Smooth muscle cell (in vitro differentiated cells): ENCODE measurements at regions not wholly inside any gene's neighbourhood (a gene's known extent, or its start where the extent isn't known, plus 50 kb on each side); places are given as distances from the start of the nearest gene placed in this dataset.
A peak's percentile ranks its signal among the peaks of the same experiment; 100 is the strongest.

Experiments used
- DNase-seq: peaks from one replicate; lab custom pipeline; 2025; ENCODE audit not compliant: unreplicated experiment; lab: John Stamatoyannopoulos, UW
- H2AFZ ChIP-seq: fragments of 200-600 bp; sonication (generic); 2 replicates; pipeline ENCODE4 v1.6.0; 2016; ENCODE audit warnings: antibody characterized with exemption, low read depth, mild to moderate bottlenecking
- H3F3A ChIP-seq: fragments of 200-600 bp; sonication (generic); 2 replicates; pipeline ENCODE4 v1.6.0; 2017; ENCODE audit warnings: antibody characterized with exemption, low read depth
- H3K27ac ChIP-seq: fragments of 200-600 bp; sonication (generic); 2 replicates; pipeline ENCODE4 v1.5.1; 2016; ENCODE audit warnings: low read depth, mild to moderate bottlenecking
- H3K27me3 ChIP-seq: fragments of 200-600 bp; sonication (generic); 2 replicates; pipeline ENCODE4 v1.6.1; 2016; ENCODE audit warnings: low read depth, mild to moderate bottlenecking
- H3K36me3 ChIP-seq: fragments of 200-600 bp; sonication (generic); 2 replicates; pipeline ENCODE4 v1.5.1; 2016; ENCODE audit warnings: low read depth
- H3K4me1 ChIP-seq: fragments of 200-600 bp; sonication (generic); 2 replicates; pipeline ENCODE4 v1.5.1; 2016; ENCODE audit warnings: low read depth
- H3K4me2 ChIP-seq: fragments of 200-600 bp; sonication (generic); 2 replicates; pipeline ENCODE4 v1.6.0; 2016; ENCODE audit warnings: mild to moderate bottlenecking
- H3K4me3 ChIP-seq: fragments of 200-600 bp; sonication (generic); 2 replicates; pipeline ENCODE4 v1.5.1; 2016; ENCODE audit warnings: mild to moderate bottlenecking
- H3K79me2 ChIP-seq: fragments of 200-600 bp; sonication (generic); 2 replicates; pipeline ENCODE4 v1.6.0; 2016; ENCODE audit warnings: low read depth, mild to moderate bottlenecking
- H3K9ac ChIP-seq: fragments of 200-600 bp; sonication (generic); 2 replicates; pipeline ENCODE4 v1.6.0; 2016; ENCODE audit warnings: low read depth
- H3K9me3 ChIP-seq: fragments of 200-600 bp; sonication (generic); replicated peaks from 2 replicates; pipeline ENCODE4 v1.5.1; 2016; ENCODE audit warnings: low read depth
- H4K20me1 ChIP-seq: fragments of 200-600 bp; sonication (generic); 2 replicates; pipeline ENCODE4 v1.6.0; 2016; ENCODE audit warnings: low read depth
- WGBS: methylation state at CpG from one replicate; pipeline ENCODE4 v1.1.7; 2016; ENCODE audit warnings: low lambda C conversion rate; 5-methylcytosine and 5-hydroxymethylcytosine counted together
- TF ChIP-seq, protein P1 (sequence below): fragments of 200-600 bp; sonication (generic); IDR thresholded peaks from 2 replicates; pipeline ENCODE4 v1.5.1; 2017; ENCODE audit warnings: borderline replicate concordance, mild to moderate bottlenecking, antibody characterized with exemption; ENCODE audit not compliant: insufficient read depth, poor library complexity, severe bottlenecking

DNA sequence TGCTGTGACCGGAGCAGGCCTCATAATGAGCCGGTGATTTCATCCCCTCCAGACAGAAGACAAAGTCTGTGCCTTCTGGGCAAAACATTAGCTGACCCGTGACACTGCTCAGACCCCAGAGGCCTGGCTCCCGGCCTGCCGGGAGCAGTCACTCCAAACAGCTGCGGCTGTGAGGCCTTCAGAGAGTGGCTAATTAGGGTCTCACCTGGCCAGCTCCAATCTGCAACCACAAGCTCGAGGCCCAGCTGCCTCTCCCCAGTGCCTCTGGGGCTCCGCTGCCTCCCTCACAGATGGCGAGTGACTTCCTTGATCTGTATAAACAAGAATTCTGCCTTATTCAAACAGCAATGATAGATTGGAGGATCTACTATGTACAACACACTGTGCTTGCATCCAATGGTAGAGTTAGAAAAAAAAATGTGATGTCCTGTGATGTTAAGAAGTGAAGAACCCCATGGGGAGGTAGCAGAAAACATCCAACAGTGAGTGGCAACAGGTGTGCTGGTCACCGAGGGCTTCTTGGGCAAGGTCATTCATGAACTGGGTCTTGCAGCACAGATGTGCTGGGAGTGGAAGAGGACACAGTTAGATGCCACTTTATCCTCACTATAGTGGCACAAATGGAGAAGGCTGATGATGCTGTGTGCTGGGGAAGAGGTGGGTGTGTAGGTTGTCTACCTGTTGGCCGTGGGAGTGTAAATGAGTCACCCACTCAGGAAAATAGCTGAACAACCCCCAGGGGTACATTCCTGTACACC lies 98.2 kb upstream of the ASAP2 start:
- Histone ChIP-seq H3K4me2 (no peak overlapping the region), H3K9me3 (no peaks in the 10 kb centered on the region), H3K79me2 (no peaks in the 10 kb centered on the region), H4K20me1 (no peaks in the 10 kb centered on the region), H3K27ac (peak overlapping the region; percentile 23), H3K9ac (no peak overlapping the region), H2AFZ (peak overlapping the region; percentile 48), H3F3A (peaks cover 3% of the 10 kb centered on the region), H3K4me1 (no peaks in the 10 kb centered on the region), H3K27me3 (no peaks in the 10 kb centered on the region), H3K4me3 (no peak overlapping the region), H3K36me3 (no peaks in the 10 kb centered on the region)
- 54% methylated on average over 11 of the region's 11 CpGs for WGBS
- no peak for DNase-seq
- TF ChIP-seq, protein P1, sequence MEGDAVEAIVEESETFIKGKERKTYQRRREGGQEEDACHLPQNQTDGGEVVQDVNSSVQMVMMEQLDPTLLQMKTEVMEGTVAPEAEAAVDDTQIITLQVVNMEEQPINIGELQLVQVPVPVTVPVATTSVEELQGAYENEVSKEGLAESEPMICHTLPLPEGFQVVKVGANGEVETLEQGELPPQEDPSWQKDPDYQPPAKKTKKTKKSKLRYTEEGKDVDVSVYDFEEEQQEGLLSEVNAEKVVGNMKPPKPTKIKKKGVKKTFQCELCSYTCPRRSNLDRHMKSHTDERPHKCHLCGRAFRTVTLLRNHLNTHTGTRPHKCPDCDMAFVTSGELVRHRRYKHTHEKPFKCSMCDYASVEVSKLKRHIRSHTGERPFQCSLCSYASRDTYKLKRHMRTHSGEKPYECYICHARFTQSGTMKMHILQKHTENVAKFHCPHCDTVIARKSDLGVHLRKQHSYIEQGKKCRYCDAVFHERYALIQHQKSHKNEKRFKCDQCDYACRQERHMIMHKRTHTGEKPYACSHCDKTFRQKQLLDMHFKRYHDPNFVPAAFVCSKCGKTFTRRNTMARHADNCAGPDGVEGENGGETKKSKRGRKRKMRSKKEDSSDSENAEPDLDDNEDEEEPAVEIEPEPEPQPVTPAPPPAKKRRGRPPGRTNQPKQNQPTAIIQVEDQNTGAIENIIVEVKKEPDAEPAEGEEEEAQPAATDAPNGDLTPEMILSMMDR = no peak

DNA sequence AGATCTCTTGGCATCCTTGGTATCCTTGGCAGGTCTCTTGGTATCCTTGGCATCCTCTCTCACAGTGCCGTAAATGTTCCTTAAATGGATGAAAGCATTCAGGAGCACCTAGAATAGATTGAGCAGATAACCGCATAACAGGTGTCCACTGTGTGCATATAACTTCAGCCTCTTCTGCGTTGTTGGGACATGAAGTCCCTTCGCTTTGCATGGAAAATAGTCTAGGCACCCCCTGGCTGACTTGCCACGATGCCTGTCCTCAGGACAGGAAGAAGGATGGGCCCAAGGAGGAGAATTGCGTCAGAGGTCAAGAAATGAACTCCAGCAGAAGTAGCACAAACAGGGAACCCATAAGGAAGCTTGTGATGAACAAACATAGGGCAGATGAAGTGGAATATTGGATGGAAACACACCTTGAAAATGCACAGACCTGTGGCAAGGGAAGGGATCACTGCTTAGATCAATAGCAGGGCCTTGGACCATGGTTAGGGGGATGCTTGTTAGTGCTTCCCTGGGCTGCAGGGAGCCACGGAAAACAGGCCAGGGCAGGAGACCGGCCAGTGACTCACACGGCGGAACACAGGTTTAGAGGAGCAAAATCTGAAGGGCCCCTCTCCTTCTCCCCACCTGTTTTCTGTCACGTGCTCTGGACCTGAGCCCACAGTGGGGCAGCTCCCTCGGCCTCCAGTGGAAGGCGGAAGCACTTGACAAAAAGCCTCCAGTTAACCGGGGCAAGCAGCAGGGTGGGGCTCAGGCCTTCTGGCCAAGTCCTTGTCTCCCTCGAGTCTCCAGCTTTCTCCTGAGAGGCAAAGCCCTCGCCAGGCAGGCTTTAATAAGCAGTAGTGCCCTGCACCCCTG lies 99.2 kb upstream of the ASAP2 start:
- DNase-seq = no peak
- Histone ChIP-seq H3K9ac (no peak overlapping the region), H3K4me1 (peaks cover 5% of the 10 kb centered on the region), H3K27ac (peak overlapping the region; percentile 23), H3F3A (peaks cover 3% of the 10 kb centered on the region), H3K36me3 (no peaks in the 10 kb centered on the region), H4K20me1 (no peaks in the 10 kb centered on the region), H2AFZ (peak overlapping the region; percentile 48), H3K4me3 (no peak overlapping the region), H3K9me3 (no peaks in the 10 kb centered on the region), H3K79me2 (no peaks in the 10 kb centered on the region), H3K4me2 (no peak overlapping the region), H3K27me3 (no peaks in the 10 kb centered on the region)
- TF ChIP-seq, protein P1 = no peak
- WGBS = 80% methylated on average over 16 of the region's 16 CpGs

- no peaks in the 10 kb centered on the region for H3K79me2 ChIP-seq
- H3K36me3 ChIP-seq = no peaks in the 10 kb centered on the region
- no peaks in the 10 kb centered on the region for H4K20me1 ChIP-seq
- DNase-seq = no peak
- H3F3A ChIP-seq = peaks cover 3% of the 10 kb centered on the region
- 68% methylated on average over 12 of the region's 12 CpGs for WGBS
- H3K9me3 ChIP-seq = no peaks in the 10 kb centered on the region
- no peak overlapping the region for H3K27ac ChIP-seq
- TF ChIP-seq, protein P1 = no peak
- no peak overlapping the region for H3K4me2 ChIP-seq
- H3K4me3 ChIP-seq = no peak overlapping the region
- H3K9ac ChIP-seq = no peak overlapping the region
- no peaks in the 10 kb centered on the region for H3K27me3 ChIP-seq
- no peak overlapping the region for H2AFZ ChIP-seq
- peaks cover 5% of the 10 kb centered on the region for H3K4me1 ChIP-seq
These were observed 100.1 kb upstream of the ASAP2 start for GRCh38 chr2:9106338-9107167.
